ENCODE measurements at regions not wholly inside any gene's neighbourhood (a gene's known extent, or its start where the extent isn't known, plus 50 kb on each side); places are given as distances from the start of the nearest gene placed in this dataset.

DNA sequence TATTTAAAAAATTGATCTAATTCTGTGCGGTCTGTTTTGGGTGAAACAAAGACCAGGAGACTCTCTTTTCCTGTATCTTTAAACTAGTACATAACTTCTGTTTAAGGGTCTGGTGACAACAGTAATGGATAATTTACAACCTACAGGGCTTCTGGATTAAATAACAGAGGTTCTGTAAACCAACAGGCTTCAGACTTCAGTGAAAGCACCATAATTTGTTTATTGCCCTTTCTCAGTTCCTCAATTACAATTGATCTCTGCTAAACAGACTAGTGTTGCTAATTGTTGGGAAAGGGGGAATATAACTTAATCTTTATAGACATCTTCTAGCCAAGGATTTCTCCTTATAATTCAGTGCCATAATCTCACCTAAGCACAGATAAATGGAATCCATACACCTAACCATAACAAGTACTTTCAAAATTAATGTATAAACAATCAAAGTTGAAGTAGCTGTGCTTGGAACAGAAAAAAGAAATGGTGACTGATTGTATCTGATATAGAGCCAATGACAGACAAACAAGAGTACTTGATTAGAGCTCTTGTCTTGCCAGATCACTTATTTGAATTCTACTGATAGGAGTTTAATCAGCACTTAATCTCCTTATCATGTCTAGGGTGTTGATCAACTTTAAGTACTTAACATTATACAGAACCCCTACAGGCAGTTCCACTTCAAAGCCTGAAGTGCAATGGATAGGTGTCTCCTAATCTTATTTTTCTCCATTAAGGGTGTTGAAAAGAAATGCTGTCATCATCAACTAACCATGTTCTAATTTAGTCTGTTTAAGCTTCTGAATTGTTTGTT is 536.0 kb downstream of the NR2F1-AS1 start:
- Histone ChIP-seq H3K9me2 (replicated peaks; ENCODE audit: low read depth, low read length) (no peaks in the 10 kb centered on the region), H3K9me3 (ENCODE audit: insufficient read depth, low read depth, low read length) (no peaks in the 10 kb centered on the region)
- TF ChIP-seq EZH2phosphoT487 (IDR thresholded peaks at IDR 0.05; ENCODE audit: borderline replicate concordance), result no peak
- no peak for TF ChIP-seq CTCF (conservative IDR thresholded peaks at IDR 0.05; ENCODE audit: low read length)

GRCh38 chr5:93039888-93040287 is 541.1 kb downstream of the NR2F1-AS1 start:
- Histone ChIP-seq H3K27me3 (ENCODE audit: insufficient read depth, low read length, poor library complexity, severe bottlenecking) (no peaks in the 10 kb centered on the region), H3K9me2 (replicated peaks; ENCODE audit: low read depth, low read length) (no peaks in the 10 kb centered on the region), H3K9ac (ENCODE audit: low read depth, low read length, poor library complexity, severe bottlenecking) (no peak overlapping the region), H4K20me1 (ENCODE audit: insufficient read depth, low read length, poor library complexity, severe bottlenecking) (no peaks in the 10 kb centered on the region), H2AFZ (ENCODE audit: low read length) (no peak overlapping the region), H3K36me3 (ENCODE audit: insufficient read depth, low read length) (no peaks in the 10 kb centered on the region), H3K4me2 (ENCODE audit: low read depth, low read length, poor library complexity, severe bottlenecking) (no peak overlapping the region), H3K4me3 (ENCODE audit: low read length, poor library complexity, severe bottlenecking) (no peak overlapping the region), H3F3A (ENCODE audit: low read depth) (no peaks in the 10 kb centered on the region), H3K4me1 (ENCODE audit: insufficient read depth, low read length, poor library complexity, severe bottlenecking) (no peaks in the 10 kb centered on the region), H3K9me3 (ENCODE audit: insufficient read depth, low read depth, low read length) (no peaks in the 10 kb centered on the region), H3K79me2 (ENCODE audit: insufficient read depth, low read length) (no peaks in the 10 kb centered on the region)
- TF ChIP-seq CTCF (conservative IDR thresholded peaks at IDR 0.05; ENCODE audit: low read length) (no peak), EZH2phosphoT487 (IDR thresholded peaks at IDR 0.05; ENCODE audit: borderline replicate concordance) (no peak)

More for the DNA sequence above, 536.0 kb downstream of the NR2F1-AS1 start:
- Histone ChIP-seq H3F3A (ENCODE audit: low read depth) (no peaks in the 10 kb centered on the region), H3K4me3 (ENCODE audit: low read length, poor library complexity, severe bottlenecking) (no peak overlapping the region), H3K4me2 (ENCODE audit: low read depth, low read length, poor library complexity, severe bottlenecking) (no peak overlapping the region), H3K9ac (ENCODE audit: low read depth, low read length, poor library complexity, severe bottlenecking) (no peak overlapping the region), H3K36me3 (ENCODE audit: insufficient read depth, low read length) (no peaks in the 10 kb centered on the region), H3K27me3 (ENCODE audit: insufficient read depth, low read length, poor library complexity, severe bottlenecking) (no peaks in the 10 kb centered on the region), H2AFZ (ENCODE audit: low read length) (no peak overlapping the region), H4K20me1 (ENCODE audit: insufficient read depth, low read length, poor library complexity, severe bottlenecking) (no peaks in the 10 kb centered on the region), H3K79me2 (ENCODE audit: insufficient read depth, low read length) (no peaks in the 10 kb centered on the region), H3K4me1 (ENCODE audit: insufficient read depth, low read length, poor library complexity, severe bottlenecking) (no peaks in the 10 kb centered on the region)

DNA sequence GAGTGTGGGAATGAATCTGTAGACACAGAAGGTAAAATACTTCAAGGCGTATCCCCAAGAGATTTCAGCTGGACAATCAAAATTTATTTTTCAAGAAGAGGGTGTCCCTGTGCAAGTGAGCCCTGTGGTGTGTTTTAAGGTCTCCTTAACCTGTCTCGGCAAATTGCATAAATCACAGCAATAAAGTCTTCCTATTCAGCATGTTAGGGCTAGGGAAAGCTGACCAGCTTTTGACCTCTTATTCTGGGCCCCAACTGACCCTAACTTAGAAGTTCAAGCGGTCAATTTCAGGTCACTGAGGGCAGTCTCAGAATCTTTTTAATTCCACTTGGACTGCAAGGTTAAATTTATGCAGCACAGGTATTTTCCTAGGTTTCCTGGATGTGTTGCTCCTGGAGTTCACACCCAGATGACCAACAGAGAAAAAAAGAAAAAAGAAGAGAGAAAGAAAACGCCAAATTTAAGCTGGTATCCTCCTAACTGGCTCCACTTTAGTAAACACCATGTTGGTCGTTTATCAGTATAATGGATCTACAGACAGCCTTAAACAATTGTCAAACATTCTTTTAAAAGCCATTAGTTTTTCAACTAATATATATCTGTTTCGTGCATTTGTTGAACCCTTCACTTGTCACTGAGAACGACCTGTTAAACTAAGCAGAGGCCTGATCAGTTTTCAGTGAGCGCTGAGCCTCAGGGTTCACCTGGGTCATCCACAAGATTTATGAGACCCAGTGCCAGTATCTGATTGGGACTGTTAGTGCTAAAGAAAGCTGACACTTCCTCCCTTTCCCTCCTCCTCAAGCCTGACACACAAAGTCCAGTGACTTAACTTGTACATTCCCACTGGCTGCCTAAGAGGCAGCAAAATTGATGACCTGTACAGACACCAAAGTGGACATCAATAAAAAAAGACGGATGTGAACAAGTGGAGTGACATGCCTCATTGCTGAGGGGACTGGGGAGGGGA is 546.1 kb downstream of the NR2F1-AS1 start:
- Histone ChIP-seq H3K27me3 (ENCODE audit: insufficient read depth, low read length, poor library complexity, severe bottlenecking) (no peaks in the 10 kb centered on the region), H3K9ac (ENCODE audit: low read depth, low read length, poor library complexity, severe bottlenecking) (no peak overlapping the region), H3K4me1 (ENCODE audit: insufficient read depth, low read length, poor library complexity, severe bottlenecking) (no peaks in the 10 kb centered on the region), H3K4me3 (ENCODE audit: low read length, poor library complexity, severe bottlenecking) (no peak overlapping the region), H3K4me2 (ENCODE audit: low read depth, low read length, poor library complexity, severe bottlenecking) (no peak overlapping the region), H3K9me2 (replicated peaks; ENCODE audit: low read depth, low read length) (no peaks in the 10 kb centered on the region), H4K20me1 (ENCODE audit: insufficient read depth, low read length, poor library complexity, severe bottlenecking) (no peaks in the 10 kb centered on the region), H3K79me2 (ENCODE audit: insufficient read depth, low read length) (no peaks in the 10 kb centered on the region), H3K9me3 (ENCODE audit: insufficient read depth, low read depth, low read length) (no peaks in the 10 kb centered on the region), H2AFZ (ENCODE audit: low read length) (no peak overlapping the region), H3F3A (ENCODE audit: low read depth) (no peaks in the 10 kb centered on the region), H3K36me3 (ENCODE audit: insufficient read depth, low read length) (no peaks in the 10 kb centered on the region)
- TF ChIP-seq CTCF (conservative IDR thresholded peaks at IDR 0.05; ENCODE audit: low read length) (no peak), EZH2phosphoT487 (IDR thresholded peaks at IDR 0.05; ENCODE audit: borderline replicate concordance) (no peak)

All from Loucy (cell line).